DMS 273 (cell line): ENCODE measurements at regions not wholly inside any gene's neighbourhood (a gene's known extent, or its start where the extent isn't known, plus 50 kb on each side); places are given as distances from the start of the nearest gene placed in this dataset.

Source experiments
- DNase-seq: peaks from one replicate; lab custom pipeline; 2025; ENCODE audit not compliant: unreplicated experiment; lab: John Stamatoyannopoulos, UW

DNA sequence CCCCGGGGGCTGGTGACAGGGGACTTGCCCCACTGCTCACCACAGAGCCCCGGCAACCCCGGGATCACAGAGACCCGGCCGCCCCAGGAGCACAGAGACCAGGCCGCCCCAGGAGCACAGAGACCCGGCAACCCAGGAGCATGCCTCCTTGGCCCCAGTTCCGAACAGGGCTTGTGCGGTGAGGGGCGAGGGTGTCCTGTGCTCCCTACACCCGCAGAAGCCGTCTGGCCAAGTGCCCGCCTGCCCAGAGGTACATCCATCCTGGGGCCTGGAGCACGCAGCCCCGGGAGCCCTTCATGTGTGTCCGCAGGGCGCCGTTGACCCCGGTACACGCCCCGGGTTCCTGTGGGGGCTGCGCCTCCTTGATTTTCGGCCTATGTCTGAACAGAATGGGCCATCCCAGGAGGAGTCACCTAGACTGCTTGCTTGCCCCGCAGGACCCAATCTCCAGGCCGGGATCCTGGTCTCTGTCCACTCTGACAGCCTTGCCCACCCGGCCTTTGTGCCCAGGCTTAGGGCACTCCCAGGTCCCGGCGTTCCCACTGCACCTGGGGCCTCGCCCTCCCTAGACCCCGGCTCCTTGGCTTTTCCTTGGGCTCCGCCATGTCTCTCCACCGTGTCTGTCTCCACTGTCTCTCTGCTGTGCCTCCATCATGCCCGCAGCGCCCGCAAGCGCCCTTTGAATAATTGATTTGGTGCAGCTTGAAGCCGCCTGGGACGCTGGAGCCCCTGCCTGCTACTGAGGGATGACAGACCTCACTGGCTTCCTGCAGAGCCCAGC is 219.8 kb downstream of the ERMARD start:
- DNase-seq, result no peak

DNA sequence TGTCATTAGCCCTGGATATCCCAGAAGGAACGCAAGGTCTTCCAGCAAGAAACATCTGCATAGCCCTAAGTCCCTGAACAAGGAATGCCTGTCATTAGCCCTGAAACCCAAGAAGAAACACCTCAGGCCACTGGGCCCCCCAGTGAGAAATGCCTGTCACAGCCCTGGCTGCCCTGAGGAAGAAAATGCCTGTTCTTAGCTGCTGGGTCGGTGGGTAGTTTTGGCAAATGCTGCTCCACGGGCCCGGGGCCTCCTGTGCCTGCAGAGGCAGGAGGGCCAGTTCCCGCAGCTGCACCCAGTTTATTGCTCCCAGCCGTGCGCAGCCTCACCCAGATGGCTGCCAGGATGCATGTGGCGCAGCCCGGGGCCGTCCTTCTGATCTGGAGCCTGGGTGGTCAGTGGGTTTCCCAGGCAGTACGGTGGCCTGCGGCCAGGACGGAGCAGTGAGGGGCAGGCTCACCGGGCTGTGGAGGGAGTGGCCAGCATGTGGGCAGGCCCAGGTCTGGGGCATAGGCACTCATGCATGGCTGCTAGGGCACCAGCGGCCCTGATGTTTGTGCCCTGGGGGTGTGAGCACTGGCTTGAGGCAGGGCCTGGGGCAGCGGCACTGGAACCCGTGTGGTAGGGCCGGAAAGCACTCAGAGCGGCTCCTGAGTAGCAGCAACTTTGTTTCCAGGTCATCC is 219.0 kb downstream of the ERMARD start:
- no peak for DNase-seq

DNA sequence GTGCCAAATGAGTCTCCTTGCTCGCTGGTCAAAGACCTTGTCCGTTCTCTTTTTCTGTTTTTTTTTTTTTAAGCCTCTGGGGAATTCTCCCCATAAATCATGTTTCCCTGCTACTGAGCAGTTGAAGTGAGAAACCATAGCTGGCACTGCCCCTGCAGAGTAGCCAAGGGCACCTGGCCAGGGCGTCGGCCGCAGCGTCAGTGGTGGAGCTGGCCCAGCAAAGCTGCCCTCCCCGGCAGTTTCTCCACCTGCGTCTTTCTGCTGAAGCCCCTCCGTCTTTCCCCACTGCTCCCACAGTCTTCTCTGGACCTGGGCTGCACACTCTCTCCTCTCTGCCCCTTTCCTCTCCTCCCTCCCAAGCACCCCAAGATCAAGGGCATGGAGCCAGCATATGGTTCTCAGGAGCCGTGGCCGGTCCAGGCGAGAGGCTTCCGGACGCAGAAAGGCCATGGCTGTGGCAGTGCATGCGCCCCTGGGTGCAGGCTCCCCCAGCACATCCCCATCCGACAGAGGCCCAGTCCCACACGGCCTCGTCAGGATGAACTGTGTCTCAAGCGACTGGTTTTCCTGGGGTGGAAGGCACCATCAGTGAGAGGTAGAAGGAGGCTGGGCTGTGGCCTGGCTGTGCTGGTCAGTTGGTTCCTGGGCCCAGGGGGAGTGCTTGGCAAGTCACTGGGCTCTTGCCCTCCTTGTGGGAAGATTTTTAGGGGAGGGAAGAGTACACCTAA is 218.1 kb downstream of the ERMARD start:
- DNase-seq, result no peak

DNA sequence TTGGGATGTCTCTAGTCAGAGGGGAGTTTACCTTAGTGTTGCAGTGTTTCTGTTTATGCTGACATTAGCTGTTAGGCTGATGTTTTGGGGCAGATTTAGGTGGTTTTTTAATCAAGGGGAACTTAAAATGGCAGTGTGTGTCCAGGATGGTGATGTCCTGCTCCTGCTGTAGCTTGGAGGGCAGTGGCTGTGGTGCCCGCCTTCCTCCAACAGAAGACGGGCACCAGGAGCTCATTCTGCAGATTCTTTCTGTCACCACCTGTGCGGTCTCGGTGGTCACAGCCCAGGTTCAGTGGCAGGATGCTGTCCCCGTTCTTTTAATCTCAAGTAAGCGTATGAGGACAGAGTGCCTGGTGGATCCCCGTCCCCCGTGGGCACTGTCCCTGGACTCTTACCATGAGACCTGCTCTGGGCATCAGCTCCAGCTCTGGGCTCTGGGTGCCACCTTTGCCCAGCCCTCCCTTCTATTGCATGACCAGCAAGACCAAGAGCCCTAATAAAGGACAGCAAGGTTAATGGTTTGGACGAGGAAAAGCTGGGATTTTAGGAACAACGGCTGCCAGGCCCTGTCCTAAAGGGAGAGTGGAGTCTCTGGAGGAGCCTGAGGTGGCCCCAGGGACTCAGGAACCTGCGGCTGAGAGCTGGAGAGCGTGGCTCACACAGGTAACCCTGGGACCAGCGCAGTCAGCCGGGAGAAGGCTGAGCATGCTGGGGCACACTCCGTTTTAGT is 217.3 kb downstream of the ERMARD start:
- DNase-seq, result no peak

DNA sequence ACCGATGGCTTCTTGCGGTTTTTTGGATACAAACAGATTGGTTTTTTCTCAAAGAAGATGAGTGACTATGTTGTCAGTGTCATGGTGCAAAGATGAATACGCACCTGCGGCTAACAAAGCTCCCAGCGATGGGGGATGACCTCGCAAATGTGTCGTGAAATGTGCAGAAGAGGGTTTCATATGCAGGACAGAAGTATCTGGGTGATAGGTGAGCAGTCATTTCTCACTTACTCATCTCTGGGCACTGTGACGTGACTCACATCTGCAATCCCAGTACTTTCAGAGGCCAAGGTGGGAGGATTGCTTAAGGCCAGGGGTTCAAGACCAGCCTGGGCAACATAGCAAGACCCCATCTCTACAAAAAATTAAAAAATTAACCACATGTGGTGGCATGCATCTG is 216.3 kb downstream of the ERMARD start:
- no peak for DNase-seq

DNA sequence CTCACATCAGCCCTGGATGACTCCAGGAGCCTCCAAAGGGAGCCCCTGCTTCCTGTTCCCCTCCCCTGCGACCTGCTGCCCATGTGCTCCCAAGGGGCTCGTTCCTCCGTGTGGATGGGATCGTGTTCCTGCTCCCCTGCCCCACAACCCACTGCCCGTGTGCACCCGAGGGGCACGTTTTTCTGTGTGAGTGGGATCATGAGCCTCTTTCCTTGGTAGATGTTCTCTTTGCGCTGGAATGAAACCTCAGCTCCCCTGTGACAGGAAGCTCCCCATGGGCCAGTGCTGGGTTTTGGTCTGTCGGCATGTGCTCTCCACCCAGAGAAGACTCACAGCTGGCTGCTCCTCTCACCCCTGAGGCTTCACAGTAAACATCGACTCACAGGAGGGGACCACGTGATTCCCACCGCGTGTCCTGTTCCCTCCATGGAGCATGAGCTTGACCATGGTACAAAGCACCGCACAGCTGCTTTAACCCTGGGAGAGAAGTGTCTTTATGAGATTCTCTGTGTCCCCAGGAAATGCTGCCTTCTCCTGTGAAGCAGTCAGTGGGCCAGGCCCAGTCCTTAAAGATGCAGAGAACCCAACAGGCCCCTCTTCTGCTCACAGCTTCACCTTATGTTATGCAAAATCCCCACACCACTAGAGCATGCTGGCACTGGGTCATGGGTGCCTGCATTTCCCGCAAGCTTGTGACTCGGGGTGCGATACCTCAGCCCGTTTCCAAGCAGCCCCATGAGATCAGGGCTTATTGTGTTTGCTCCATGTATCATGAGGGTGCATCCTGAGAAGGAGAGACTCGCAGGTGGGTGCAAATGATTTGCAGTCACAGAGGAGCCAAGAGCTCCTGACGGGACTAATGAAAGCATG is 215.1 kb downstream of the ERMARD start:
- DNase-seq, result no peak

DNA sequence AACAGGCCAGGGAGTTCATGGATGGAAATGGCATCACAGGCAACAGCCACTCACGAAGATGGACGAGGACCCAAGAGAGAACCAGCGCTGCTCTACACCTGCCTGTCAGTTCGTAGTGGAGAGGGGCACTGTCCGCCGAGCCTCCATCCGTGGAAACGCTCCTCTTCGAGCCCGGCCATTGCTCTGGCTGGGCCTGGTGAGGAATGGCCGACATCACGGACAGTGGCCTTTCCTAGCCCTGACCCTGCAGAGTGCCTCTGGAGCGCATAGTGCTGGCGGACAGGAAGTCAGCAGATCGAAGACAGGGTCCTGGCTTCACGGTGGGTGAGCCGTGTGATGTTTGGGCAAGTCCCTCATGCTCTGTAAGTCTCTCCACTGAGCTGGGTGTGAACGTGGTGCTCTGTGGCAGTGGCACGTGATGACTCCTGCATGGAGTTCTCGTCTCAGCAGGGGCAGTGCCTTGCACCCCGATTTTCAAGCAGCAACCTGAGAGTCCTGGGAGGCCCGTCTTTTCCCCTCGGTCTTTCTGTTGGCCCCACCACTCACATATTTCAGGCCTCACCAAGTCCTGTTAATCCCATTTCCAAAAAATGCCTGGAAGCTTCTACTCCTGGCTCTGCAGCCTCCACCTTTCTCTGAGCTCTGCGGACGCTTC is 214.4 kb downstream of the ERMARD start:
- DNase-seq, result no peak

DNA sequence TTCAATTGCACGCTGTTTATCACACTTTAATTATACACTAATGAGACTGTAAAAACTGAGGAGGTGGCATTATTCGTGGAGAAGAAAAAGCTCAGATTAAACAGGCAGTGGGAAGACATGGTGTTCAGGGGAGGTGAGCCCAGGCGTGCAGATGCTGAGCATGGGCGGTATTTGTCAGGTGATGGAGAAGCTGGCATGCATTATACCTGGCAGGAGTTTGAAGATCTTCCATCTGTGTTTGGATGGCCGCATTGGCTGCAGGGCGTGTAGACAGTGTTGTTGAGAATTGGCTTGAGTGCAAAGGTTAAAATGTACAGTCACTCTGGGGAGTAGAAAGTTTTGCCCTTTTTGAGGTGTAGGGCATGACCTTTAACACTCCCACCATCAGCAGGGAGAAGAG is 213.8 kb downstream of the ERMARD start:
- DNase-seq, result no peak

DNA sequence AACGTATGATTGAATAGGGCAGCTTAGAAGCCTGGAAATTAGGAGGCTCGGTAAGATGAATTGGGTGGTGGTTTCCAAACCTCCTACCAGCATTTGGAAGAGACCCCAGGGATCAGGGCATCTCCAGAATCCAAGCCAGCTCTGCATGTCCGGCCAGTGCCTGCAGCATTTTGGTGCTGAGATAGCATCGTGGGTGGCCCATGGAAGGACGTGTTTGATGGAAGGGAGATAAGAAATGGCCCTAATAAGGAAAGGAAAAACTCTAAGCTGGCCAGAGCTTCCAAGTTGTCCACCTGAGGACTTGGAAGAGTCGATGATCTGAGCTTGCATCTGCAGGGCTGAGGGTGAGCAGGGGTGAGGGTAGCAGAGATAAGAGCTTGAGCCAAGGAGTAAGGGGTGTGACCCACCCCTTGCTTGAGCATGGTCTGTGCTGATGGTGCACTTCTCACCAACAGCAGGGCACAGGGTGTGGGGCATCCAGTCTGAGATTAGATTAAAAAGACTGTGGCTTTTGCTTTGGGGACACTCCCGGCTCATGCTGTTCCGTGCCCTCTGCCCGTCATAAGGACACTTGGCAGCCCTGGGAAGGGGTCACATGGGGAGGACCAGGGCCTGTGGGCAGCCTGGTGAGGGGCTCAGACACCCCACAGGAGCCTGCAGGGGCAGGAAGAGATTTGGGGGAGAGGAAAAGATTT is 213.2 kb downstream of the ERMARD start:
- DNase-seq, result no peak

DNA sequence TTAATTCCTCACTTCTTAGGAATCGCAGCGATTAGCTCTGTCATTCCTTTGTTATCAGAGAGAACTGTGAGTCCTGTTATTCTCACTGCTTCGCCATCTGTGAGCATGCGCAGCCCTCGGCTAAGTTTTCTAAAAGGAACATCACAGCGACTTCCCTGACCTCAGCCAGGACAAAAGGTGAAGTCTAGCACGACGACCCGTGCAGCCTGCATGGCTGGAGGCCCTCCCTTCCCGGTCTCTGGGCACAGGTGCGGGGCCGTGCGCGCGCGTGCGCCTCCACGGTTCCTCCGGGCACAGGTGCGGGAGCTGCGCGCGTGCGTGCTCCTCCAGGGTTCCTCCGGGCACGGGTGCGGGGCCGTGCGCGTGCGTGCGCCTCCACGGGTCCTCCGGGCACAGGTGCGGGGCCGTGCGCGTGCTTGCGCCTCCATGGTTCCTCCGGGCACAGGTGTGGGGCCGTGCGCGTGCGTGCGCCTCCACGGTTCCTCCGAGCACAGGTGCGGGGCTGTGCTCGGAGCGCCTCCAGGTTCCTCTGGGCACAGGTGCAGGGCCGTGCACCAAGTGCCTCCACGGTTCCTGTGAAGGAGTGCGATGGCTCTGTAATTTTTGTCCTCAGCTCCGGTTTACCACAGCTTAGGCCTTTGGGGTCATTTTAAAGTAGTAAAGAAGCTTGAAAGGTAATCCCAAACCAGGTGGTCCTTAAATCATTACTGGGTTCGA is 212.3 kb downstream of the ERMARD start:
- no peak for DNase-seq

DNA sequence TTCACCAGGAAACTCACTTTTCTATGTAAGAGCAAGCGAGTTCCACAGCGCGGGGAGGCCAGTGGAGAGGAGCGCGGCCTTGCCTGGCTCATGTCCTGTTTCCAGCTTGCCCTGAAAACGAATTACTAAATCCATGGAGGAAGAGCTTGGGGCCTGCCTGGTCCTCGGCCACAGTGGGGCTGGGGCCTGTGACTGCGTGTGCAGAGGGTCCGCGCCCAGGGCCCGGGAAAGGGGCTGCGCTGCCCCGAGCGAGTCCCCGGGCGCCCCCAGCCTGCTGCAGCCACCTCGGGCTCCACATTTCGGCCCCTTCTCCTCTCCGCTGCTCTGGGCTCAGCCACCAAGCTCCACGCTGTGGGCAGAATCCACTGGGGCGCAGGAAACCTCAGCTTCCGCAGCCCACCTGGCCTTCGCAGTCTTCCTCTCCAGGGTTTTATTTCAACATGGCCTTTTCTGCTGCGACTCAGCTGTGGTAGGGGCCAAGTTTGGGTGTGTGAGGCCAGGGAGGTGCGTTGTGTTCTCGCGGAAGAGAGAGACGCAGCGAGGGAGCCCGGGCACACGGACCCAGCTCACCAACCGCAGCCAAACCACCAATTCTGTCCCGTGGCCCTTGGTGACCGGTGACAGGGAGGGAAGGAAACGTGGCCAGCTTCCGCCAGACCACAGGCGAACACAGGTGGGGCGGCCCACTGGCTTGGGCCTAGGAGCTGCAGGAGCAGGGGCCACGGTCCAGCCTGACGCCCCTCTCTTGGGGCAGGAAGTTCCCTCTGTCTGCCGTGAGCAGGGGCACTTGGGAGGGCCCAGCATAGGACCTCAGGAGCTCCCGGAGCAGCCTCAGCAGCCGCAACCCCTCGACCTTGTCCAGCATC is 211.4 kb downstream of the ERMARD start:
- no peak for DNase-seq

DNA sequence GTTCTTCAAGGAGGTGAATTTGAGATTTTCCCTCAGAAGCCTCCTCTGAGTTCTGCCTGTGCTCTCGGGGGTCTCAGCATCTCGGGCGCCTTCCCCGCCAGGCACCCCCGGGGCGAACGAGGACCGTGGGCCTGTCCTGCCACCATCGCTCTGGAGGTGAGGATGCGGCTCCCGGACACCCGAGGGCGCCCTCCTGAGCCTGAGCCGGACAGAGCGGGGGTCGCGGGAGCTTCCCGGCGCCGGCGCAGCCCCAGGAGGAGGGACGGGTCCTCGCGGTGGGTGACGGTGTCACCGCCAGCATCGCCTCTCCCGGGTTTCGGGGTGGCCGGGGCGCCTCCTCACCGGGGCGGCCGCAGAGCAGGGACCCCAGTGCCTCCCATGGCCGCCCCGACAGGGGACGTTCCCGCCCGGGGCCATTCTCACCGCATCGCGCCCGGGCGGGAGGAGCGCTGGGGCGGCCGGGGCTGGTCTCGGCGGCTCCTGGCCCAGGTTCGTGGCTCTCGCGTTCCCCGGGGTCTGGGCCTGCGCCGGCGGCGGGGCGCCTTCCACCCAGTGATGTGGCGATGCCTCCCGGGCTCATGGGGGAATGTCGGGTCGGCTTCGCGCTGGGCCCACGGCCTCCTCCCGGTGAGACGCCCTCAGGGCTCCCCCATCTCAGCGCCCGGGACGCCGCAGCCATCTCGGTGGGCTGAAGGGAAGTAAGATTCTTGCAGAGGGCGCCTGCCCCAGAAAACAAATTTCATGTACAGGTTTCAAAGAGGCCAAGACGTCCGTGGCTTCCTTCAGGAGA is 210.5 kb downstream of the ERMARD start:
- no peak for DNase-seq

DNA sequence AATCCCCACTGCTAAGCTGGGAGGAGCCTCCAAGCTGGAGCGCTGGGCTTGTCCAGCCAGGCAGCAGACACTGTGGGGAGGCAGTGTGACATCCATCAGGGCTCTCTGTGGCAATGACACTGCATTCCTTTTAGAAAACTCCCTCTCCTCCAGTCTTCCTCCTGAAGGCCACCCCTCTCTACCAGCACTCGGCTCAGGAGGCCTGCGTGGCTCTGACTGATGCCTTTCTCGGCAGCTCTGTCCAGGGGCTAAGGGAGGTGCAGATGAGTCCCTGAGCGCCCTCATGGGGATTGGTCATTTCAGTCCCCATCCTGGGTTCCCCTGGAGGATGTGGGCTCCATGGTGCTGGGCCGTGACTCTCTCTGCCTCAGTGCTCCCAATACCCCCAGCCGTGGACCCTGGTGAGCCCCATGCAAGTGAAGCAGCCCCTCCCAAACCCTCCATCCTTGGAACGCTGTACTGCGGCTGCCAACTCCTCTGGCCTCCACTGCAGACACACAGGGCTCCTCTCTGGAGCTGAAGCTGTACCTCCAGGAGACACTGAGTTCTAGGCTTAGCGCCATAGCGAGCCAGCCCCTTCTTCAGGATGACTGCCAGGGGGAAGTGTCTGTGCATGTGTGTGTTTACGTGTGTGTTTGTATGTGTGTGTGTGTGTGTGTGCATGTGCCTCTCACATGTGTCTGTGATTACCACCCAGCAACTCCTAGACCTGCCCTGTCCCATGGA is 209.6 kb downstream of the ERMARD start:
- DNase-seq, result no peak

DNA sequence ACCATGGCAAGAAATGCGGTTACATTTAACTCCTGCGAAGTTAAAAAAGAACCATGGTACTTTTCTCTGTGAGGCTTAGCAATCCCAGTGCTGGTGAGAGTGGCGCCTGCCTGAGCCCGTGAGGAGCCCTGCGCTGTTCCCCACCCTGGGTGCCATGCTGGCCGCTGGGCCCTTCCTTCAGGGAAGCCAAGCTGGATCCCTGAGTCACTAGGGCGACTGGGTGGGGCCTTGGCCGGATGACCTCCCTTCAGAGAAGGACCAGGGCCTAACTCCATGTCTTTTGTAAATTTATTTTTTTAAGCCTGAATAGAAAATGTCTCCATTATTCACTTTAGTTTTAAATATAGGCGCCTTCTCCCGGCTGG is 209.1 kb downstream of the ERMARD start:
- no peak for DNase-seq

DNA sequence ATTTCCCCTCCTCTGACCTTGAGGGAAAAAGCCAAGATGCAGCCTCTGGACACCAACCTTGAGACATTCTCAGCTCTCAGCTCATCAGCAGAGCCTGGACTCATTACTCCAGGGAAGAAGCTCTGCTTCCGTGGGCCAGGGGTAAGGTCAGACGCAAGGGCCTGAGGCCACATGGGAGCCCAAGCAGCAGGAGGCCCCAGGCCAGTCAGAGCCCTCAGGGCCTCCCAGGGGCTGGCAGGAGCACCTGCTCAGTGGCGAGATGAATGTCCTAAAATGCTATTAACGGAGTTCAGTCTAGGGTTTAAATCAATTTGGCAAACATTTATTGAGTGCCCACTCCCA is 208.6 kb downstream of the ERMARD start:
- DNase-seq, result no peak
